H9 (cell line): ENCODE measurements at regions not wholly inside any gene's neighbourhood (a gene's known extent, or its start where the extent isn't known, plus 50 kb on each side); places are given as distances from the start of the nearest gene placed in this dataset.

Source experiments
- DNase-seq: peaks from one replicate; pipeline ENCODE4 v3.0.0-alpha.2; 2017
- H2AFZ ChIP-seq: one replicate; pipeline ENCODE4 v1.6.1; 2013; ENCODE audit warnings: mild to moderate bottlenecking, low read length, control low read depth, moderate library complexity
- H2AK5ac ChIP-seq: 2 replicates; pipeline ENCODE4 v1.6.1; 2013; ENCODE audit warnings: low read length, control low read depth, mixed read lengths; ENCODE audit not compliant: insufficient read length
- H2BK120ac ChIP-seq: one replicate; pipeline ENCODE4 v1.6.1; 2013; ENCODE audit warnings: low read depth, mild to moderate bottlenecking, low read length, control low read depth, inconsistent platforms; ENCODE audit not compliant: poor library complexity, severe bottlenecking
- H2BK12ac ChIP-seq: 2 replicates; pipeline ENCODE4 v1.6.1; 2013; ENCODE audit warnings: low read length, control low read depth, mixed read lengths, low read depth; ENCODE audit not compliant: insufficient read length
- H2BK15ac ChIP-seq: 2 replicates; pipeline ENCODE4 v1.6.1; 2013; ENCODE audit warnings: low read depth, low read length, control low read depth
- H2BK20ac ChIP-seq: one replicate; pipeline ENCODE4 v1.6.1; 2013; ENCODE audit warnings: low read depth, mild to moderate bottlenecking, low read length, control low read depth, inconsistent platforms; ENCODE audit not compliant: poor library complexity, severe bottlenecking
- H2BK5ac ChIP-seq: 2 replicates; pipeline ENCODE4 v1.6.1; 2013; ENCODE audit warnings: low read length, control low read depth, mixed read lengths; ENCODE audit not compliant: insufficient read length
- H3K14ac ChIP-seq: 2 replicates; pipeline ENCODE4 v1.6.1; 2013; ENCODE audit warnings: low read length, control low read depth; ENCODE audit not compliant: insufficient read depth
- H3K18ac ChIP-seq: 2 replicates; pipeline ENCODE4 v1.6.1; 2013; ENCODE audit warnings: low read depth, mild to moderate bottlenecking, mixed read lengths, low read length, control low read depth; ENCODE audit not compliant: insufficient read length
- H3K23ac ChIP-seq: 2 replicates; pipeline ENCODE4 v1.6.1; 2013; ENCODE audit warnings: low read length, control low read depth, mixed read lengths, low read depth; ENCODE audit not compliant: insufficient read length
- H3K23me2 ChIP-seq: 2 replicates; pipeline ENCODE4 v1.6.1; 2013; ENCODE audit warnings: low read depth, mild to moderate bottlenecking, mixed read lengths, low read length, control low read depth; ENCODE audit not compliant: insufficient read length, poor library complexity, severe bottlenecking
- H3K27ac ChIP-seq: 2 replicates; pipeline ENCODE4 v1.5.1; 2013; ENCODE audit warnings: low read length, control low read depth, mixed read lengths, low read depth; ENCODE audit not compliant: insufficient read length
- H3K27me3 ChIP-seq: 2 replicates; pipeline ENCODE4 v1.6.1; 2013; ENCODE audit warnings: low read length, control low read depth, inconsistent platforms; ENCODE audit not compliant: insufficient read depth
- H3K4ac ChIP-seq: 2 replicates; pipeline ENCODE4 v1.6.1; 2013; ENCODE audit warnings: low read depth, mild to moderate bottlenecking, control low read depth, inconsistent platforms, low read length, moderate library complexity
- H3K4me1 ChIP-seq: 2 replicates; pipeline ENCODE4 v1.6.1; 2013; ENCODE audit warnings: low read length, control low read depth, inconsistent platforms; ENCODE audit not compliant: insufficient read depth
- H3K4me2 ChIP-seq: 2 replicates; pipeline ENCODE4 v1.6.1; 2013; ENCODE audit warnings: low read length, control low read depth, mixed read lengths; ENCODE audit not compliant: insufficient read length, insufficient read depth
- H3K56ac ChIP-seq: 2 replicates; pipeline ENCODE4 v1.6.1; 2013; ENCODE audit warnings: low read depth, mild to moderate bottlenecking, mixed read lengths, low read length, control low read depth; ENCODE audit not compliant: insufficient read length
- H3K79me1 ChIP-seq: 2 replicates; pipeline ENCODE4 v1.6.1; 2013; ENCODE audit warnings: low read depth, mild to moderate bottlenecking, moderate library complexity, low read length, control low read depth, inconsistent platforms; ENCODE audit not compliant: insufficient read depth, poor library complexity, severe bottlenecking
- H3K79me2 ChIP-seq: 2 replicates; pipeline ENCODE4 v1.6.1; 2013; ENCODE audit warnings: low read length, control low read depth, inconsistent platforms; ENCODE audit not compliant: insufficient read depth
- H3K9ac ChIP-seq: 2 replicates; pipeline ENCODE4 v1.6.1; 2013; ENCODE audit warnings: low read length, control low read depth, mixed read lengths; ENCODE audit not compliant: insufficient read length; ENCODE audit errors: extremely low read depth
- H3K9me3 ChIP-seq: one replicate; pipeline ENCODE4 v1.6.1; 2013; ENCODE audit warnings: low read depth, low read length, inconsistent platforms; ENCODE audit not compliant: control insufficient read depth
- H3T11ph ChIP-seq: one replicate; pipeline ENCODE4 v1.6.1; 2013; ENCODE audit warnings: mild to moderate bottlenecking, low read length, control low read depth, inconsistent platforms
- H4K20me1 ChIP-seq: one replicate; pipeline ENCODE4 v1.6.1; 2013; ENCODE audit not compliant: control insufficient read depth, insufficient read length, insufficient read depth
- H4K5ac ChIP-seq: 2 replicates; pipeline ENCODE4 v1.6.1; 2013; ENCODE audit warnings: low read depth, mild to moderate bottlenecking, mixed read lengths, low read length, control low read depth; ENCODE audit not compliant: insufficient read length
- H4K8ac ChIP-seq: replicated peaks from 2 replicates; pipeline ENCODE4 v1.6.1; 2013; ENCODE audit warnings: low read length, control low read depth, mixed read lengths, low read depth; ENCODE audit not compliant: insufficient read length
- H4K91ac ChIP-seq: 2 replicates; pipeline ENCODE4 v1.6.1; 2013; ENCODE audit warnings: low read depth, mild to moderate bottlenecking, moderate library complexity, mixed read lengths, low read length, control low read depth; ENCODE audit not compliant: insufficient read length
- H3K27ac Mint-ChIP-seq, 3 experiments: 2 replicates in 2 of 3; 3 replicates in 1 of 3; pipeline ENCODE4 v1.8.0; 2020 to 2021; ENCODE audit warnings: mixed read lengths in 3 of 3, mild to moderate bottlenecking in 1 of 3, moderate library complexity in 1 of 3
- H3K27me3 Mint-ChIP-seq: 2 replicates; pipeline ENCODE4 v1.8.0; 2021; ENCODE audit warnings: low read depth, mild to moderate bottlenecking, moderate library complexity, mixed read lengths
- H3K36me3 Mint-ChIP-seq, 3 experiments: 2 replicates in 2 of 3; 3 replicates in 1 of 3; pipeline ENCODE4 v1.8.0; 2020 to 2021; ENCODE audit warnings: low read depth in 3 of 3, mixed read lengths in 3 of 3; ENCODE audit not compliant: insufficient read depth in 1 of 3
- H3K4me1 Mint-ChIP-seq, 2 experiments: 2 replicates each; pipeline ENCODE4 v1.8.0; 2020; ENCODE audit warnings: mixed read lengths in 2 of 2
- H3K4me3 Mint-ChIP-seq, 2 experiments: 2 replicates in 1 of 2; 3 replicates in 1 of 2; pipeline ENCODE4 v1.8.0; 2020 to 2021; ENCODE audit warnings: mild to moderate bottlenecking in 2 of 2, mixed read lengths in 2 of 2, moderate library complexity in 1 of 2
- H3K9me3 Mint-ChIP-seq, 2 experiments: 2 replicates in 1 of 2; 3 replicates in 1 of 2; pipeline ENCODE4 v1.8.0; 2020; ENCODE audit warnings: mild to moderate bottlenecking in 2 of 2, mixed read lengths in 2 of 2, moderate library complexity in 1 of 2
- CTCF ChIP-seq: fragments of 200-600 bp; sonication (generic); conservative IDR thresholded peaks from 3 replicates; pipeline ENCODE4 v1.8.0; 2021; ENCODE audit warnings: antibody characterized with exemption, mild to moderate bottlenecking
- WGBS: extraction: QIAGEN DNeasy Blood & Tissue Kit; methylation state at CpG from one replicate; pipeline ENCODE4 v1.1.7; 2013; ENCODE audit warnings: missing lambda C conversion rate, low lambda C conversion rate, mixed read lengths; ENCODE audit not compliant: insufficient read length; ENCODE audit errors: extremely low coverage; 5-methylcytosine and 5-hydroxymethylcytosine counted together

- H3K27ac Mint-ChIP-seq, result no peak overlapping the region
- H3K4me1 ChIP-seq, result no peaks in the 10 kb centered on the region
These were observed 62.5 kb upstream of the GRHL3 start for GRCh38 chr1:24256687-24257086.

More at GRCh38 chr1:24256687-24257086, 62.5 kb upstream of the GRHL3 start:
- Mint-ChIP-seq H3K4me3 (no peak overlapping the region), H3K27me3 (peaks cover 8% of the 10 kb centered on the region), H3K9me3 (no peaks in the 10 kb centered on the region), H3K36me3 (no peaks in the 10 kb centered on the region), H3K4me1 (peaks cover 0 to 8% of the 10 kb centered on the region in 2 experiments; a peak in 2 of 4 replicates)
- no peak overlapping the region for H2BK120ac ChIP-seq
- H2BK12ac ChIP-seq, result no peak overlapping the region
- H3K9ac ChIP-seq, result no peak overlapping the region
- H3T11ph ChIP-seq, result no peak overlapping the region
- no peak overlapping the region for H3K27ac ChIP-seq
- TF ChIP-seq CTCF, result no peak
- no peak overlapping the region for H3K56ac ChIP-seq
- H2AK5ac ChIP-seq, result no peak overlapping the region
- H2AFZ ChIP-seq, result no peak overlapping the region
- no peak overlapping the region for H4K8ac ChIP-seq
- no peak overlapping the region for H3K14ac ChIP-seq
- no peak overlapping the region for H2BK5ac ChIP-seq
- H4K5ac ChIP-seq, result no peak overlapping the region
- no peaks in the 10 kb centered on the region for H3K9me3 ChIP-seq
- no peak overlapping the region for H4K91ac ChIP-seq
- no peaks in the 10 kb centered on the region; the same call in 1 of the 2 replicates for H3K27me3 ChIP-seq
- no peaks in the 10 kb centered on the region for H3K79me1 ChIP-seq
- H3K79me2 ChIP-seq, result no peaks in the 10 kb centered on the region
- H3K4ac ChIP-seq, result no peak overlapping the region
- H3K18ac ChIP-seq, result no peak overlapping the region
- H2BK20ac ChIP-seq, result no peak overlapping the region
- H2BK15ac ChIP-seq, result no peak overlapping the region
- no peaks in the 10 kb centered on the region for H3K23me2 ChIP-seq
- no peak overlapping the region for H3K4me2 ChIP-seq
- DNase-seq, result no peak
- H4K20me1 ChIP-seq, result no peaks in the 10 kb centered on the region
- H3K23ac ChIP-seq, result no peak overlapping the region
- WGBS, result no CpG with 5 or more reads among the region's 2 CpGs
